SK-N-SH (cell line): ENCODE measurements at regions not wholly inside any gene's neighbourhood (a gene's known extent, or its start where the extent isn't known, plus 50 kb on each side); places are given as distances from the start of the nearest gene placed in this dataset.

Experiments
- CTCF ChIA-PET: fragments of 300-600, 350-600 bp; formaldehyde crosslinking; extraction: SDS; loops from one replicate; lab custom pipeline; 2021; lab: Yijun Ruan, JAX
- POLR2A ChIA-PET: fragments of 350-600 bp; sonication (Branson Sonifier 250); formaldehyde crosslinking; extraction: SDS; loops from one replicate; lab custom pipeline; 2020; ENCODE audit warnings: antibody characterized with exemption, inconsistent platforms; lab: Yijun Ruan, JAX
- DNase-seq: peaks from one replicate; pipeline ENCODE4 v3.0.0; 2012
- H2AFZ ChIP-seq: fragments of 200-600 bp; sonication (generic); 2 replicates; pipeline ENCODE4 v1.8.1; 2016; ENCODE audit warnings: antibody characterized with exemption, mild to moderate bottlenecking, low read depth
- H3F3A ChIP-seq: fragments of 200-600 bp; sonication (generic); replicated peaks from 2 replicates; pipeline ENCODE3; 2016; ENCODE audit warnings: antibody characterized with exemption, mild to moderate bottlenecking; ENCODE audit not compliant: insufficient read depth
- H3K27ac ChIP-seq, 2 experiments: fragments of 200-500 bp in 1 of 2; fragments of 200-600 bp in 1 of 2; sonication (Bioruptor generic) in 1 of 2; sonication (generic), shearing (Covaris generic) in 1 of 2; 2 replicates each; pipeline versions ENCODE4 v1.5.1 to v1.6.1; 2014 to 2016; ENCODE audit warnings: low read depth in 2 of 2, inconsistent platforms in 1 of 2, low read length in 1 of 2, mild to moderate bottlenecking in 1 of 2, mixed read lengths in 1 of 2
- H3K27me3 ChIP-seq: fragments of 200-600 bp; sonication (generic), shearing (Covaris generic); 2 replicates; pipeline ENCODE4 v1.6.1; 2016; ENCODE audit warnings: mixed run types; ENCODE audit not compliant: insufficient read depth
- H3K36me3 ChIP-seq, 2 experiments: fragments of 200-500 bp in 1 of 2; fragments of 200-600 bp in 1 of 2; sonication (Bioruptor generic) in 1 of 2; sonication (generic) in 1 of 2; replicated peaks in 1 of 2; 2 replicates each; pipeline versions ENCODE3 to v1.5.1; 2014 to 2016; ENCODE audit warnings: low read length in 1 of 2, mild to moderate bottlenecking in 1 of 2; ENCODE audit not compliant: insufficient read depth in 2 of 2, control insufficient read depth in 1 of 2
- H3K4me1 ChIP-seq, 2 experiments: fragments of 200-500 bp in 1 of 2; fragments of 200-600 bp in 1 of 2; sonication (Bioruptor generic) in 1 of 2; sonication (generic), shearing (Covaris generic) in 1 of 2; 2 replicates each; pipeline versions ENCODE4 v1.5.1 to v1.6.1; 2014 to 2016; ENCODE audit warnings: low read depth in 1 of 2, low read length in 1 of 2, mixed run types in 1 of 2; ENCODE audit not compliant: insufficient read depth in 2 of 2, control insufficient read depth in 1 of 2
- H3K4me2 ChIP-seq: fragments of 200-600 bp; sonication (generic), shearing (Covaris generic); 2 replicates; pipeline ENCODE4 v1.6.1; 2017; ENCODE audit warnings: mixed run types
- H3K4me3 ChIP-seq, 2 experiments: fragments of 200-500 bp in 1 of 2; fragments of 200-600 bp in 1 of 2; sonication (Bioruptor generic) in 1 of 2; sonication (generic), shearing (Covaris generic) in 1 of 2; 2 replicates each; pipeline versions ENCODE4 v1.5.1 to v1.8.1; 2014 to 2016; ENCODE audit warnings: low read depth in 2 of 2, inconsistent platforms in 1 of 2, low read length in 1 of 2, mild to moderate bottlenecking in 1 of 2, mixed read lengths in 1 of 2, moderate library complexity in 1 of 2
- H3K79me2 ChIP-seq: fragments of 200-600 bp; sonication (generic); 2 replicates; pipeline ENCODE4 v1.8.1; 2017; ENCODE audit warnings: mild to moderate bottlenecking; ENCODE audit not compliant: insufficient read depth
- H3K9ac ChIP-seq: fragments of 200-600 bp; sonication (generic); 2 replicates; pipeline ENCODE4 v1.6.1; 2017; ENCODE audit warnings: mixed run types
- H3K9me2 ChIP-seq: fragments of 200-600 bp; sonication (generic); 2 replicates; pipeline ENCODE4 v1.6.1; 2017; ENCODE audit warnings: mixed run types
- H3K9me3 ChIP-seq: fragments of 200-600 bp; sonication (generic); 2 replicates; pipeline ENCODE4 v1.6.1; 2017; ENCODE audit warnings: mixed run types, mild to moderate bottlenecking, moderate library complexity
- H4K20me1 ChIP-seq: fragments of 200-600 bp; sonication (generic); 2 replicates; pipeline ENCODE4 v1.6.1; 2017; ENCODE audit warnings: mild to moderate bottlenecking, mixed run types; ENCODE audit not compliant: insufficient read depth
- ELF1 ChIP-seq: IDR thresholded peaks from 2 replicates; pipeline ENCODE4 v1.4.0; 2012
- EP300 ChIP-seq, 2 experiments: IDR thresholded peaks; 2 replicates each; pipeline versions ENCODE4 v1.4.0 to v1.6.1; 2012; ENCODE audit warnings: borderline replicate concordance in 1 of 2, low read depth in 1 of 2, low read length in 1 of 2
- EZH2phosphoT487 ChIP-seq: fragments of 200-600 bp; sonication (generic); IDR thresholded peaks from 2 replicates; pipeline ENCODE4 v1.6.1; 2017; ENCODE audit warnings: low read depth, mixed run types, mild to moderate bottlenecking, antibody characterized with exemption, moderate library complexity, borderline replicate concordance
- FOSL2 ChIP-seq: IDR thresholded peaks from 2 replicates; pipeline ENCODE4 v1.4.0; 2012; ENCODE audit warnings: low read depth, mild to moderate bottlenecking, moderate library complexity, borderline replicate concordance
- GATA2 ChIP-seq: sonication (generic); formaldehyde crosslinking; IDR thresholded peaks from 2 replicates; pipeline ENCODE4 v1.5.0; 2020; ENCODE audit warnings: mild to moderate bottlenecking, missing genetic modification reagents
- NFIC ChIP-seq: IDR thresholded peaks from 2 replicates; pipeline ENCODE4 v1.4.0; 2012; ENCODE audit warnings: borderline replicate concordance
- NRF1 ChIP-seq: IDR thresholded peaks from 2 replicates; pipeline ENCODE4 v1.6.1; 2012; ENCODE audit warnings: low read depth, mild to moderate bottlenecking, low read length
- RCOR1 ChIP-seq: fragments of 150-350 bp; IDR thresholded peaks from 2 replicates; pipeline ENCODE4 v1.6.1; 2017; ENCODE audit warnings: antibody characterized with exemption, low read length
- RXRA ChIP-seq: IDR thresholded peaks from 2 replicates; pipeline ENCODE4 v1.4.0; 2012; ENCODE audit warnings: low read depth, mild to moderate bottlenecking, borderline replicate concordance
- SIN3A ChIP-seq: IDR thresholded peaks from 2 replicates; pipeline ENCODE4 v1.6.1; 2012; ENCODE audit warnings: low read depth, mild to moderate bottlenecking, low read length, moderate library complexity, borderline replicate concordance
- TAF1 ChIP-seq: IDR thresholded peaks from 2 replicates; pipeline ENCODE4 v1.6.1; 2012; ENCODE audit warnings: low read depth, mild to moderate bottlenecking, low read length, moderate library complexity, borderline replicate concordance
- TCF12 ChIP-seq: IDR thresholded peaks from 2 replicates; pipeline ENCODE4 v1.4.0; 2012
- TEAD4 ChIP-seq: IDR thresholded peaks from 2 replicates; pipeline ENCODE4 v1.4.0; 2012; ENCODE audit warnings: mild to moderate bottlenecking, borderline replicate concordance; ENCODE audit not compliant: insufficient read depth
- YY1 ChIP-seq: IDR thresholded peaks from 2 replicates; pipeline ENCODE4 v1.4.0; 2012; ENCODE audit warnings: low read depth, mild to moderate bottlenecking
- WGBS: methylation state at CpG from one replicate; pipeline ENCODE4 v1.1.6; 2017; ENCODE audit warnings: low lambda C conversion rate; 5-methylcytosine and 5-hydroxymethylcytosine counted together
- TF ChIP-seq, protein P1 (sequence below): IDR thresholded peaks from 2 replicates; pipeline ENCODE4 v1.4.0; 2012; ENCODE audit warnings: low read depth
- TF ChIP-seq, protein P2 (sequence below): IDR thresholded peaks from 2 replicates; pipeline ENCODE4; 2012
- TF ChIP-seq, protein P3 (sequence below): IDR thresholded peaks from 2 replicates; pipeline ENCODE4 v1.6.1; 2012; ENCODE audit warnings: mild to moderate bottlenecking, low read depth, low read length, moderate library complexity
- TF ChIP-seq, protein P4 (sequence below): IDR thresholded peaks from 2 replicates; pipeline ENCODE4 v1.4.0; 2012; ENCODE audit warnings: low read depth, borderline replicate concordance

DNA sequence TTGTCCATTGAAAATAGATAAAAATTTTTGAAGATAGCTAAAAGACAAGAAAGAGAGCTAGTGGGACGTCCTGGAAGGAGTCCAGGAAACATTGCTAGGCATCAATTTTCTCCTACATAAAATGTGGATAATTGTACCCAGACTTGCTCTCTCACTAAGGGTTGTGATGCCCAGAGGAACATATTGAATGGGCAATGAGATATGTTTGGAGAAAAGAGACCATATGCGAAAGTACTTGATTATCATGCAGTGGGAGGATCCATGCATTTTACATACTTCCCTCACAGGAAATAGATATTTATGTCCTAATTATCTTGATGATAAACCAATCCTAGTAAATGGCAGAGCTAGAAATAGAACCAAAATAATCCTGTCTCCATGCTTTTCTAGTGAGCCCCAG, 108.4 kb upstream of the TNR start:
- H2AFZ ChIP-seq = no peak overlapping the region
- no peak overlapping the region for H3K4me2 ChIP-seq
- no peaks in the 10 kb centered on the region for H3K4me1 ChIP-seq
- ChIA-PET CTCF (interaction anchor here (1.5 kb wide), 1 partner anchor 478 kb away, joined by 5 read pairs; no protein-coding TSS in a partner anchor), POLR2A (no interaction called here)
- no peak overlapping the region for H3K27ac ChIP-seq
- H3K36me3 ChIP-seq = no peaks in the 10 kb centered on the region
- no peak overlapping the region for H3K4me3 ChIP-seq
- TF ChIP-seq TCF12 (no peak), TEAD4 (no peak), ELF1 (no peak), NFIC (no peak), TAF1 (no peak), NRF1 (no peak), RCOR1 (no peak), GATA2 (no peak), YY1 (no peak), SIN3A (no peak), RXRA (no peak), EP300 (IDR thresholded peaks at IDR 0.05; ENCODE audit: borderline replicate concordance in 1 of 2, low read depth in 1 of 2, low read length in 1 of 2) (no peak), FOSL2 (no peak), EZH2phosphoT487 (no peak)
- TF ChIP-seq, protein P1, sequence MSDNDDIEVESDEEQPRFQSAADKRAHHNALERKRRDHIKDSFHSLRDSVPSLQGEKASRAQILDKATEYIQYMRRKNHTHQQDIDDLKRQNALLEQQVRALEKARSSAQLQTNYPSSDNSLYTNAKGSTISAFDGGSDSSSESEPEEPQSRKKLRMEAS = no peak
- TF ChIP-seq, protein P2, sequence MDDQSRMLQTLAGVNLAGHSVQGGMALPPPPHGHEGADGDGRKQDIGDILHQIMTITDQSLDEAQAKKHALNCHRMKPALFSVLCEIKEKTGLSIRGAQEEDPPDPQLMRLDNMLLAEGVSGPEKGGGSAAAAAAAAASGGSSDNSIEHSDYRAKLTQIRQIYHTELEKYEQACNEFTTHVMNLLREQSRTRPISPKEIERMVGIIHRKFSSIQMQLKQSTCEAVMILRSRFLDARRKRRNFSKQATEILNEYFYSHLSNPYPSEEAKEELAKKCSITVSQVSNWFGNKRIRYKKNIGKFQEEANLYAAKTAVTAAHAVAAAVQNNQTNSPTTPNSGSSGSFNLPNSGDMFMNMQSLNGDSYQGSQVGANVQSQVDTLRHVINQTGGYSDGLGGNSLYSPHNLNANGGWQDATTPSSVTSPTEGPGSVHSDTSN = no peak
- TF ChIP-seq, protein P3, sequence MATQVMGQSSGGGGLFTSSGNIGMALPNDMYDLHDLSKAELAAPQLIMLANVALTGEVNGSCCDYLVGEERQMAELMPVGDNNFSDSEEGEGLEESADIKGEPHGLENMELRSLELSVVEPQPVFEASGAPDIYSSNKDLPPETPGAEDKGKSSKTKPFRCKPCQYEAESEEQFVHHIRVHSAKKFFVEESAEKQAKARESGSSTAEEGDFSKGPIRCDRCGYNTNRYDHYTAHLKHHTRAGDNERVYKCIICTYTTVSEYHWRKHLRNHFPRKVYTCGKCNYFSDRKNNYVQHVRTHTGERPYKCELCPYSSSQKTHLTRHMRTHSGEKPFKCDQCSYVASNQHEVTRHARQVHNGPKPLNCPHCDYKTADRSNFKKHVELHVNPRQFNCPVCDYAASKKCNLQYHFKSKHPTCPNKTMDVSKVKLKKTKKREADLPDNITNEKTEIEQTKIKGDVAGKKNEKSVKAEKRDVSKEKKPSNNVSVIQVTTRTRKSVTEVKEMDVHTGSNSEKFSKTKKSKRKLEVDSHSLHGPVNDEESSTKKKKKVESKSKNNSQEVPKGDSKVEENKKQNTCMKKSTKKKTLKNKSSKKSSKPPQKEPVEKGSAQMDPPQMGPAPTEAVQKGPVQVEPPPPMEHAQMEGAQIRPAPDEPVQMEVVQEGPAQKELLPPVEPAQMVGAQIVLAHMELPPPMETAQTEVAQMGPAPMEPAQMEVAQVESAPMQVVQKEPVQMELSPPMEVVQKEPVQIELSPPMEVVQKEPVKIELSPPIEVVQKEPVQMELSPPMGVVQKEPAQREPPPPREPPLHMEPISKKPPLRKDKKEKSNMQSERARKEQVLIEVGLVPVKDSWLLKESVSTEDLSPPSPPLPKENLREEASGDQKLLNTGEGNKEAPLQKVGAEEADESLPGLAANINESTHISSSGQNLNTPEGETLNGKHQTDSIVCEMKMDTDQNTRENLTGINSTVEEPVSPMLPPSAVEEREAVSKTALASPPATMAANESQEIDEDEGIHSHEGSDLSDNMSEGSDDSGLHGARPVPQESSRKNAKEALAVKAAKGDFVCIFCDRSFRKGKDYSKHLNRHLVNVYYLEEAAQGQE = no peak
- TF ChIP-seq, protein P4, sequence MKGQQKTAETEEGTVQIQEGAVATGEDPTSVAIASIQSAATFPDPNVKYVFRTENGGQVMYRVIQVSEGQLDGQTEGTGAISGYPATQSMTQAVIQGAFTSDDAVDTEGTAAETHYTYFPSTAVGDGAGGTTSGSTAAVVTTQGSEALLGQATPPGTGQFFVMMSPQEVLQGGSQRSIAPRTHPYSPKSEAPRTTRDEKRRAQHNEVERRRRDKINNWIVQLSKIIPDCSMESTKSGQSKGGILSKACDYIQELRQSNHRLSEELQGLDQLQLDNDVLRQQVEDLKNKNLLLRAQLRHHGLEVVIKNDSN = no peak
- no peaks in the 10 kb centered on the region for H4K20me1 ChIP-seq
- no peaks in the 10 kb centered on the region for H3K9me3 ChIP-seq
- no peak for DNase-seq
- no peaks in the 10 kb centered on the region for H3K9me2 ChIP-seq
- no peaks in the 10 kb centered on the region for H3F3A ChIP-seq
- 50% methylated on average over 2 of the region's 2 CpGs for WGBS
- H3K79me2 ChIP-seq = no peaks in the 10 kb centered on the region
- H3K27me3 ChIP-seq = no peaks in the 10 kb centered on the region; the same call in 1 of the 2 replicates
- no peak overlapping the region for H3K9ac ChIP-seq
